Central memory CD8-positive, alpha-beta T cell (primary cell): ENCODE measurements at regions not wholly inside any gene's neighbourhood (a gene's known extent, or its start where the extent isn't known, plus 50 kb on each side); places are given as distances from the start of the nearest gene placed in this dataset.

ENCODE experiments used
- ATAC-seq: fragments of 150-1000 bp; cut with Tn5 transposase; replicated peaks from 2 replicates; pipeline ENCODE4 v1.10.0; 2022; ENCODE audit warnings: mild to moderate bottlenecking, moderate FRiP score, moderate number of reproducible peaks; ENCODE audit not compliant: poor library complexity, severe bottlenecking; ENCODE audit errors: extremely low read depth
- DNase-seq, 2 donors: peaks; one replicate each; pipeline ENCODE4 v3.0.0; 2021; ENCODE audit warnings: low spot score in 2 of 2
- H3K27ac Mint-ChIP-seq: one replicate; pipeline ENCODE4 v1.8.0; 2022; ENCODE audit warnings: low read depth, mild to moderate bottlenecking, moderate library complexity, mixed read lengths
- H3K27me3 Mint-ChIP-seq: one replicate; pipeline ENCODE4 v1.8.0; 2022; ENCODE audit warnings: mixed read lengths
- H3K36me3 Mint-ChIP-seq: one replicate; pipeline ENCODE4 v1.8.0; 2022; ENCODE audit warnings: mild to moderate bottlenecking, moderate library complexity, mixed read lengths; ENCODE audit not compliant: insufficient read depth
- H3K4me1 Mint-ChIP-seq: one replicate; pipeline ENCODE4 v1.8.0; 2022; ENCODE audit warnings: mixed read lengths
- H3K4me3 Mint-ChIP-seq: one replicate; pipeline ENCODE4 v1.8.0; 2022; ENCODE audit warnings: mild to moderate bottlenecking, moderate library complexity, mixed read lengths
- H3K9me3 Mint-ChIP-seq: one replicate; pipeline ENCODE4 v1.8.0; 2022; ENCODE audit warnings: mixed read lengths

- Mint-ChIP-seq H3K36me3 (no peaks in the 10 kb centered on the region), H3K4me1 (no peaks in the 10 kb centered on the region), H3K27ac (no peak overlapping the region), H3K4me3 (no peak overlapping the region), H3K9me3 (no peaks in the 10 kb centered on the region), H3K27me3 (no peaks in the 10 kb centered on the region)
- ATAC-seq (no peak), DNase-seq (no peak)
Measured at GRCh38 chr22:27620367-27621154, 181.0 kb downstream of the MN1 start.

GRCh38 chr22:27621486-27622070 lies 180.0 kb downstream of the MN1 start:
- DNase-seq (no peak), ATAC-seq (no peak)
- Mint-ChIP-seq H3K9me3 (no peaks in the 10 kb centered on the region), H3K4me1 (no peaks in the 10 kb centered on the region), H3K27me3 (no peaks in the 10 kb centered on the region), H3K27ac (no peak overlapping the region), H3K36me3 (no peaks in the 10 kb centered on the region), H3K4me3 (no peak overlapping the region)

GRCh38 chr22:27624042-27624441 lies 177.5 kb downstream of the MN1 start:
- no peaks in the 10 kb centered on the region for H3K4me1 Mint-ChIP-seq
- DNase-seq (no peak), ATAC-seq (no peak)
- H3K27me3 Mint-ChIP-seq, result no peaks in the 10 kb centered on the region
- no peak overlapping the region for H3K4me3 Mint-ChIP-seq
- no peaks in the 10 kb centered on the region for H3K9me3 Mint-ChIP-seq
- H3K27ac Mint-ChIP-seq, result no peak overlapping the region
- no peaks in the 10 kb centered on the region for H3K36me3 Mint-ChIP-seq

GRCh38 chr22:27624705-27625104 lies 176.9 kb downstream of the MN1 start:
- Mint-ChIP-seq H3K4me1 (no peaks in the 10 kb centered on the region), H3K27me3 (no peaks in the 10 kb centered on the region), H3K36me3 (no peaks in the 10 kb centered on the region), H3K4me3 (no peak overlapping the region), H3K27ac (no peak overlapping the region), H3K9me3 (no peaks in the 10 kb centered on the region)
- DNase-seq (no peak), ATAC-seq (no peak)

GRCh38 chr22:27625769-27626674 lies 175.5 kb downstream of the MN1 start:
- ATAC-seq, result no peak
- H3K27ac Mint-ChIP-seq, result no peak overlapping the region
- no peaks in the 10 kb centered on the region for H3K9me3 Mint-ChIP-seq

GRCh38 chr22:27626675-27627443 lies 174.7 kb downstream of the MN1 start:
- Mint-ChIP-seq H3K9me3 (no peaks in the 10 kb centered on the region), H3K36me3 (no peaks in the 10 kb centered on the region)

More at GRCh38 chr22:27625769-27626674, 175.5 kb downstream of the MN1 start:
- Mint-ChIP-seq H3K27me3 (no peaks in the 10 kb centered on the region), H3K36me3 (no peaks in the 10 kb centered on the region), H3K4me3 (no peak overlapping the region), H3K4me1 (no peaks in the 10 kb centered on the region)
- no peak for DNase-seq

GRCh38 chr22:27627444-27627833 lies 174.1 kb downstream of the MN1 start:
- Mint-ChIP-seq H3K27ac (no peak overlapping the region), H3K36me3 (no peaks in the 10 kb centered on the region), H3K4me1 (no peaks in the 10 kb centered on the region), H3K9me3 (no peaks in the 10 kb centered on the region), H3K4me3 (no peak overlapping the region), H3K27me3 (no peaks in the 10 kb centered on the region)
- DNase-seq, result no peak
- ATAC-seq, result no peak

More at GRCh38 chr22:27626675-27627443, 174.7 kb downstream of the MN1 start:
- no peaks in the 10 kb centered on the region for H3K4me1 Mint-ChIP-seq
- H3K27ac Mint-ChIP-seq, result no peak overlapping the region
- no peak for DNase-seq
- H3K27me3 Mint-ChIP-seq, result no peaks in the 10 kb centered on the region
- ATAC-seq, result no peak
- no peak overlapping the region for H3K4me3 Mint-ChIP-seq

GRCh38 chr22:27627901-27628300 lies 173.7 kb downstream of the MN1 start:
- Mint-ChIP-seq H3K36me3 (no peaks in the 10 kb centered on the region), H3K27me3 (no peaks in the 10 kb centered on the region), H3K4me3 (no peak overlapping the region), H3K9me3 (no peaks in the 10 kb centered on the region), H3K4me1 (no peaks in the 10 kb centered on the region), H3K27ac (no peak overlapping the region)
- ATAC-seq, result no peak
- DNase-seq, result no peak

GRCh38 chr22:27628341-27628740 lies 173.2 kb downstream of the MN1 start:
- ATAC-seq, result no peak
- Mint-ChIP-seq H3K27ac (no peak overlapping the region), H3K4me3 (no peak overlapping the region), H3K27me3 (no peaks in the 10 kb centered on the region), H3K9me3 (no peaks in the 10 kb centered on the region), H3K36me3 (no peaks in the 10 kb centered on the region), H3K4me1 (no peaks in the 10 kb centered on the region)
- DNase-seq, result no peak

- Mint-ChIP-seq H3K4me1 (no peaks in the 10 kb centered on the region), H3K9me3 (no peaks in the 10 kb centered on the region), H3K36me3 (no peaks in the 10 kb centered on the region), H3K4me3 (no peak overlapping the region), H3K27me3 (no peaks in the 10 kb centered on the region), H3K27ac (no peak overlapping the region)
- DNase-seq (no peak), ATAC-seq (no peak)
Measured at GRCh38 chr22:27628891-27629631, 172.5 kb downstream of the MN1 start.

GRCh38 chr22:27629908-27630673 lies 171.5 kb downstream of the MN1 start:
- no peaks in the 10 kb centered on the region for H3K27me3 Mint-ChIP-seq
- ATAC-seq (no peak), DNase-seq (no peak)
- H3K4me3 Mint-ChIP-seq, result no peak overlapping the region
- no peaks in the 10 kb centered on the region for H3K36me3 Mint-ChIP-seq
- no peaks in the 10 kb centered on the region for H3K9me3 Mint-ChIP-seq
- H3K27ac Mint-ChIP-seq, result no peak overlapping the region
- no peaks in the 10 kb centered on the region for H3K4me1 Mint-ChIP-seq
